Stimulated activated CD4-positive, alpha-beta T cell treated with anti-CD3 and anti-CD28 coated beads, Interleukin-12 subunit alpha, Interleukin-12 subunit beta, amount 100 ng/mL, for 48 hours (primary cell): ENCODE measurements at regions not wholly inside any gene's neighbourhood (a gene's known extent, or its start where the extent isn't known, plus 50 kb on each side); places are given as distances from the start of the nearest gene placed in this dataset.

Source experiments
- DNase-seq, 3 donors: peaks; one replicate each; pipeline ENCODE4 v3.0.0-alpha.2; 2020; ENCODE audit warnings: low read depth in 2 of 3, low spot score in 1 of 3

DNA sequence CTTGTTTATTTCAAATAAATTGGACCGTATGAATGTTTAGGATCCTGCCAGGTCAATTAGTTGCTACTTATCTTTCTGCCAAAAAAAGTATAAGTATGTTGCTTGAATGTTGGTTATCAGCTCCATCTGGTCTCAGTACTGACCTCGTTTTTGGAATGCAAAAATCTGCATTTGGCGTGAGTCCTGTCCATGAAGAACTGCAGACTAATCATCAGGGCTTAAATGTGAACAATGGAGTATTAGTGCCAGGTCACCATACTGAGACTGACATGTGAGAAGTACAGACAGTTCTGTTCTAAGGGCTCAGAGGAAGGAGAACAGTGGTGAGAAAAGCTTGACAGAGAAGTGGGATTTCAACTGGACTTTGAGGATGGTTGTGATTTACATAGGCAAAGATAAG is 393.1 kb upstream of the SLC14A2 start:
- no peak for DNase-seq

GRCh38 chr18:45227001-45227742 is 388.1 kb upstream of the SLC14A2 start:
- no peak for DNase-seq

DNA sequence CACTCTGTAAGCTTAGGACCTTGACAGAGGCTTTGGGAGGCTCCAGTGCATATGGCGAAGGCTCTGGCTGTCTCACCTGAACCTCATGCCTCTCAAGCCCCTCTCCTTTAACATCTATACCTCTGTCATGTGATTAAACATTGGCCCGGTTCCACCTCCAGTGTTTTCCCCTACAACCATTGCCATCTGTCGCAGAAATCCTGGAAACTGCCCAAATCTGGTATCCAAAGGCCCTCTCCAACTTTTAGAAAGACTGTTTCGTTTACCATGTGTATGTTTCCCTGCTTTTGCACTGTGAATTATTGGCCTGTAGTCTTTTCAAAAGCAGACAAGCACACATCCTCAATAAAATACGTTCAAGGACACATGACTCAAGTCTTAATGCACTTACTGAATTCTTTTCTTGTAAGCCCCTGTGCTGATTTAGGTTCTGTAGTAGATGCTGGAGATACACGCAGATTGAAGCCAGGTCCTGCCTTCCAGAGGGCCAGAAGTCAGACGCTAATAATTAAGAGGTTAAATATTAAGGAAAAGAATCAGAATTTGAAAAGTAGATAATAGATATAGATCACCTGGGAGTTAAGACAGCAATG is 386.4 kb upstream of the SLC14A2 start:
- DNase-seq, result no peak

DNA sequence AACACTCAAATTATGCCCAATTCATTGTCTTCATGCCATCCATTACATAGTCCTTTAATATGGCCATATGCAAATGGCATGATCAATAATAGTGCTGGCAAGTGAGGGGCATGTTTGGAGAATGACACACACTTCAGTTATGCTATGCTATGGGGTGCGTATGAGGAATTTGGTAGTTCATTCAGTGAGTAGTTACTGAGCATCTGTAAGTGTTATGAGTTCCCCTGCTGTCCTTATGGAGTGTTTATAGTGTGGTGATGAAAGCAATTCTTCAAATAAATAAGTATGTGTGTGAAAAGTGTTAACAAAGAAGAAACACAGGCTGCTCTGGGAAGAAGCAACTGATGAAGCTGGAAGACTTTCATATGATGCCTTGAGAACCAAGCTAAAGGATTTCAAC is 383.7 kb upstream of the SLC14A2 start:
- DNase-seq, result no peak

DNA sequence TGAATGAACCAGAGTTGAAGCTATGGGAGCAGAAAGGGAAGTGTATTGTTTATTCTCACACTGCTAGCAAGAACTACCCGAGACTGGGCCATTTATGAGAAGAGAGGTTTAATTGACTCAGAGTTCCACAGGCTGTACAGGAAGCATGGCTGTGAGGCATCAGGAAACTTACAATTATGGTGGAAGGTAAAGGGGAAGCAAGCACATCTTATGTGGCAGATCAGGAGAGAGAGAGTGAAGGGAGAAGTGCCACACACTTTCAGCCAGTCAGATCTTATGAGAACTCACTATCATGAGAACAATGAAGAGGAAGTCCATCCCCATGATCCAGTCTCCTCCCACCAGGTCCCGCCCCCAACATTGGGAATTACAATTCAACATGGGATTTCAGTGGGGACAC is 383.2 kb upstream of the SLC14A2 start:
- no peak for DNase-seq

GRCh38 chr18:45236676-45237075 is 378.6 kb upstream of the SLC14A2 start:
- DNase-seq, result no peak

GRCh38 chr18:45237343-45238098 is 377.8 kb upstream of the SLC14A2 start:
- DNase-seq, result no peak

GRCh38 chr18:45241271-45241670 is 374.0 kb upstream of the SLC14A2 start:
- no peak for DNase-seq

- DNase-seq, result no peak
Measured at GRCh38 chr18:45241982-45242565, 373.2 kb upstream of the SLC14A2 start.

- no peak for DNase-seq
Measured at GRCh38 chr18:45243340-45244110, 371.8 kb upstream of the SLC14A2 start.

DNA sequence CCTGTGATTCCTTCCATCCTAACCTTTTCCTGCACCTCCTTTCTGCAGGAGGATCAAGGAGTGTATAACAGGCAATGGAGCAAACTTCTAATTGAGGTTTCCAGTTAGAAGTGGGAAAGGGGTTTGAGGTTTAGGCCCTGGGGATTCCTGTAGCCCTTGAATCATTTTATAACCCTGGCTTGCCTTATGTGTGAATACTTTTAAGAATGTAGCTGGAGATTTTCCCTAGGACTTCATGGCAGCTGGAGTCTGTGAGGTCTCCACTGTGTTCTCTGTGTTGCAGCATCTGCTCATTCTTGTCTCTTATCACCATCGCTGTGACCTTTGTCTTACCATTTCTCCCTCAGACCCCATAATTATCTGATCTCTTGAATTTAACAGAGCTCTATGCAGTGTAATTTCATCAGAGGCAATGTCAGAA is 370.2 kb upstream of the SLC14A2 start:
- DNase-seq, result no peak

DNA sequence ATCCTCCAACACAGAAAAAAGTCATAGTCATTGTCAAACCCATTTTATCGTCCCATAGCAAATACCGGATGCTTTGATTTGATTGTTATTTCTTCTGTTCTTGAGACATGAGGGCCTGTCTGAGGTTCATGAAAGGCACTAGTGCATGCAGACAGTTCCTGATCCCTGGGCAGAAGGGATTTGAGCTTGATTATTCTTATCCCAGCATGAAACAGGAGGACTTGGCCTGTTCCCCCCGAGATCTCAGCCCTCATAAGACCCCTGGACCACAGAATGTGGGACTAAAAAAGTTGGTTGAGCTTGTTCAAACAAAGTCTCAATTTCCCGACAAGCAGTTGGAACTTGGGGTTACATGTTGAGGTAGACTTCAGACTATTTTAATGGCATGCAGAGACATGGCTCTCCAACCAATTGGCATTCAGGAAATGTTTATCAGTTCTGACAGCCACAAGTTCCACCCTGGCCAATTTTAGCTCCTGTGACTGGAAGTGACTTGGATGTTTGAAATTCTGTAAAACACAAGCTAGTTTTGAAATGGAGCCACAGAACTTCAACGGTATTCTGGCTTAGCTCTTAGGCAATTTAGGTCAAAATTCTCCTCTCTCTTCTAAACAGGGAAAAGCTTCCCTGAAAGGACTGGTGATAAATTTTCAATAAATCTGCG is 366.9 kb upstream of the SLC14A2 start:
- DNase-seq, result no peak

GRCh38 chr18:45249246-45249661 is 366.0 kb upstream of the SLC14A2 start:
- no peak for DNase-seq

GRCh38 chr18:45250479-45250878 is 364.8 kb upstream of the SLC14A2 start:
- DNase-seq, result no peak

DNA sequence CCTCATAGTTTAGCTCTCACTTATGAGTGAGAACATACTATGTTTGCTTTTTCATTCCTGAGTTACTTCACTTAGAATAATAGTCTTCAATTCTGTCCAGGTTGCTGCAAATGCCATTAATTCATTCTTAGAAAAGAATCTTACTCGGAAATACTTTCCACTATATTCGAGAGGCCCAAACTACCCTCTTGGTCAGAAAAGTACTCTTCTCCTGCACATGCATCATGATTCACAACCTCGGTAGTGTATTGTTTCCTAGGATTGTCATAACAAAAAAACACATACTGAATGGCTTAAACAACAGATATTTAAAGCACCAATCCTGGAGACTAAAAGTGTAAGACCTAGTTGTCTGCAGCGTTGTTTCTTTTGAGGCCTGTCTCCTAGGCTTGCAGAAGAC is 364.0 kb upstream of the SLC14A2 start:
- no peak for DNase-seq

DNA sequence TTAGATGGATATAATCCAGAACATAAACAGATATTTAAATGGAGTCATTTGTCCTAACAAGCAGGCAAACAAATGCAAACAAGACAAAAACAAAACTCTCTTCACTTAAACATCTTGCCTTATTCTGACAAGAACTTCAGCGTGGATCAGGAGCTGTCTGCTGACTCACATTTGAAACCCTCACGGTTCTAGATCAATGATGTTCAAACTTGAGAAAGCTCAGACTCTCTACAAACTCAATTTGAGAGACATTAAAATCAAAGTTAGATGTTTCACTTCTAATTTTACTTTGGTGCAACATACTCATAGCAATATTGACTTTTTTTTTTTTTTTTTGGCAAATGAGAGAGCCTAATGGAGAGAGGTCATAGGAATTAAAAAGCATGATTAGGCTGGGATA is 362.8 kb upstream of the SLC14A2 start:
- DNase-seq, result no peak

DNA sequence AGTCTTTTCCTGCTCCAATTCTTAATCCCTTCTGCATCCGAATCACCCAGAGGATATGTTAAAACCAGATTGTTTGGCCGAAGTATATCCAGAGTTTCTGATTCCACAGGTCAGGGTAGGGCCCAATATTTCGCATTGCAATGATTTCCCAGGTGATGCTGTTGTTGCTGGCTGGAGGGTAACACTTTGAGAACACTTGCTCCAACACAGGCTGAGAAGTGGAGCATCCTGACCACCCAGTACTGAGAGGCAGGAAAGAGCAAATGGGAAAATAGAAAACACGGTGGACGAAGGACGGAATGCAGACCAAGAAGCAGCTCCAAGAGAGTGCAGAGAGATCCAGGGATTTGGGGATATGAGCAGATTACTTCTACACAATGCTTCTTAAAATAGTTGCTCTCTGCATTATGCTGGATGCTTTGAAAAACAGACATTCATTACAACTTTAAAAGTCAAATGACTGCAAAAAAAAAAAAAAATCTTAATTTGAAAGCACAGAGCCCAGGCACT is 362.2 kb upstream of the SLC14A2 start:
- DNase-seq, result no peak

DNA sequence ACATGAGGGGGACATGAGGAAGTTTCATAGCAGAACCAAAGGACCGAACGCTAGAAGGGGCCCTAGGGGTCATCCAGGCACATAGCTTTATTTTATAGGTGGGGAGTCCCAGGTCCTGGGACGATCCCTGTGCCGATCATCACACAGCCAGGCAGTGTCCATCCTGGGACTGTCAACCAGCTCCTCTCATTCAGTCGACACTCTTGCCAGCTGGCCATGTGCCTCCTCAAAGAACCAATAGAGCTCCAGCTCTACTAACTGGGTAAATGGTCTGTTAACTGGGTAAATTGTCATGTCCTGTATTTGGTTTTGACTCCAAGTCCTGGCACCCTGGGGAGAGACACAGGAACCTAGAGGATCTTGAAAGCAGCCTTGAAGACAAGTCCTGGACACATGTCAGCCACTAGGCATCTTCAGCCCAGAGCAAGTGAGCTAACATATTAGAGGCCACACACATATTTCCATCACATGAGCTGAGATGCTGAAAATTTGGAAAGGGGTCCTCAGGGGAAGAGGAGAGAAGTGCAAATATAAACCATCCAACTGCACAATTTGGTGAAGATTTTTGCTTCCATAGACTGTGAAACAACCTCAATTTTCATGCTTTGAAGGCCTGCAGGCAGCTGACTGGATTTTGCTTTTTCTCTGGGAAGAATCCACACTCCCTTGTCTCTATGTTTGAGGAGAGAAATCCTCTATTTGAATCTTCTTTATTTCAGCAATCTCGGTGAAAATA is 361.1 kb upstream of the SLC14A2 start:
- DNase-seq, result no peak

DNA sequence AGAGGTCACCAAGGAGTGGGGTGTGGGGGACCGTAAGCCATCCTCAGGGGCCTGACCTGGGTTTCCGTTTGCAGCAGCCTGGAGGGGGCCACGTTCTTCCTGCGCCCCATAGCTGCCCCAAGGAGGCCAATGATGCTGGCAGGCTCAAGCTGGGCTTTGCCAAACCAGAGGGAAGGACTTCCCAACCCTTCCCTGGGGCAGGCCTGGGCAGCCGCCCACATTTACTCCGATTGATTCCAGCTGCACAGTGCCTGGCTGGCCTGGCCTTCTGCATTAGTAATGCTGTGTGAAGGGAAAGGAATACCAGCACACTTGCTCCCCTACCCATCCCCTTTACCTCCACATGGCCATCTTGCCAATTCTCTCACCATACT is 360.6 kb upstream of the SLC14A2 start:
- DNase-seq, result no peak
